PC-9 (cell line): ENCODE measurements at regions not wholly inside any gene's neighbourhood (a gene's known extent, or its start where the extent isn't known, plus 50 kb on each side); places are given as distances from the start of the nearest gene placed in this dataset.

Experiments used
- BruUV-seq: library from RNA; stranded (reverse); fragments of 400-500 nt; replicated peaks from 2 replicates; lab custom pipeline; 2021; lab: Mats Ljungman, UMichigan
- CTCF ChIA-PET: fragments of 300-600 bp; sonication (Branson Sonifier 250); formaldehyde crosslinking; loops from one replicate; lab custom pipeline; 2022; ENCODE audit warnings: antibody characterized with exemption; lab: Charles Lee
- POLR2A ChIA-PET: fragments of 300-600 bp; sonication (Branson Sonifier 250); formaldehyde crosslinking; loops from one replicate; lab custom pipeline; 2022; ENCODE audit warnings: antibody characterized with exemption; ENCODE audit not compliant: unreplicated experiment; lab: Charles Lee
- DNase-seq, 2 experiments: peaks; one replicate each; pipeline versions ENCODE4 v3.0.0 to v3.0.0-alpha.2; 2015 to 2022; ENCODE audit warnings: mixed read lengths in 1 of 2
- H2AFZ ChIP-seq: fragments of 200-600 bp; sonication (generic); 2 replicates; pipeline ENCODE4 v1.8.1; 2017; ENCODE audit warnings: antibody characterized with exemption
- H3F3A ChIP-seq: fragments of 200-600 bp; sonication (generic); 2 replicates; pipeline ENCODE4 v1.8.1; 2017; ENCODE audit warnings: antibody characterized with exemption, mild to moderate bottlenecking, low read depth; ENCODE audit not compliant: insufficient read depth
- H3K27ac ChIP-seq: fragments of 200-600 bp; sonication (generic); 2 replicates; pipeline ENCODE4 v1.6.1; 2016; ENCODE audit warnings: mixed run types
- H3K27me3 ChIP-seq: fragments of 200-600 bp; sonication (generic); 2 replicates; pipeline ENCODE4 v1.6.1; 2016; ENCODE audit warnings: low read depth, mixed run types; ENCODE audit not compliant: insufficient read depth
- H3K36me3 ChIP-seq: fragments of 200-600 bp; sonication (generic); 2 replicates; pipeline ENCODE4 v1.6.1; 2016; ENCODE audit warnings: low read depth, mixed run types
- H3K4me1 ChIP-seq: fragments of 200-600 bp; sonication (generic); replicated peaks from 2 replicates; pipeline ENCODE4 v1.6.1; 2016; ENCODE audit warnings: mixed run types; ENCODE audit not compliant: insufficient read depth
- H3K4me2 ChIP-seq: fragments of 200-600 bp; sonication (generic); 2 replicates; pipeline ENCODE4 v1.6.1; 2017; ENCODE audit warnings: mixed run types
- H3K4me3 ChIP-seq: fragments of 200-600 bp; sonication (generic); 2 replicates; pipeline ENCODE4 v1.6.1; 2016; ENCODE audit warnings: mixed run types
- H3K79me2 ChIP-seq: fragments of 200-600 bp; sonication (generic); 2 replicates; pipeline ENCODE4 v1.6.1; 2017; ENCODE audit warnings: low read depth, mixed run types
- H3K9me2 ChIP-seq: fragments of 200-600 bp; sonication (generic); 2 replicates; pipeline ENCODE4 v1.8.1; 2017; ENCODE audit warnings: mild to moderate bottlenecking; ENCODE audit not compliant: insufficient read depth
- H3K9me3 ChIP-seq: fragments of 200-600 bp; sonication (generic); 2 replicates; pipeline ENCODE4 v1.8.1; 2016; ENCODE audit warnings: low read depth; ENCODE audit not compliant: insufficient read depth
- H4K20me1 ChIP-seq: fragments of 200-600 bp; sonication (generic); 2 replicates; pipeline ENCODE4 v1.8.1; 2017; ENCODE audit not compliant: insufficient read depth
- EZH2 ChIP-seq: fragments of 200-600 bp; sonication (generic); IDR thresholded peaks from 2 replicates; pipeline ENCODE4 v1.8.0; 2017; ENCODE audit warnings: antibody characterized with exemption, low read depth
- intact Hi-C: fragments of 100-400 bp; cut with micrococcal nuclease; formaldehyde crosslinking; loops from one replicate; pipeline ENCODE4 v1.10.0; 2022; ENCODE audit not compliant: unreplicated experiment
- TF ChIP-seq, protein P1 (sequence below): fragments of 200-600 bp; sonication (generic); conservative IDR thresholded peaks from 2 replicates; pipeline ENCODE4 v1.6.1; 2017; ENCODE audit warnings: mixed run types, antibody characterized with exemption, mild to moderate bottlenecking, moderate library complexity

DNA sequence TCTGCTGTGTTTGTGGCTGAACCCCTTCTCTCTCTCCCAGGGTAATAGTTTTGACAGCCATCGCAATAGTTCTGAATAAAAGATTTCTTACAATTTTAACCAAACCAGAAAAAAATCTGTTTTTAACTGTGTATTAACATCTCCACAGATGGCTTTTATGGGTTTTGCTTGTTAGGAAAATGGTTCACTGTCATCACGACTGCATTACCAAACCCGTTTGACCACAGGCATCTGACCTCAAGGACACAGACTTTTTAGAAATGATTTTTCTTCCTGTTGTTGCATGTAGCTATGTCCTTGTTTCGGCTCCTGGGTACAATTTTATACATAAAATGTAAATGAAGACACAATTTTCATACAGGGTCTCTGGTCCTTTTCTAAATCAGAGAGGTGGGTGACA lies 316.1 kb downstream of the IRX1 start:
- Histone ChIP-seq H3K4me3 (no peak overlapping the region), H4K20me1 (no peaks in the 10 kb centered on the region), H3K27ac (no peak overlapping the region), H3K36me3 (no peaks in the 10 kb centered on the region), H3K27me3 (peaks cover 22% of the 10 kb centered on the region; the same call in 1 of the 2 replicates), H2AFZ (no peak overlapping the region), H3K79me2 (no peaks in the 10 kb centered on the region), H3K4me1 (no peaks in the 10 kb centered on the region), H3F3A (no peaks in the 10 kb centered on the region), H3K9me3 (no peaks in the 10 kb centered on the region), H3K4me2 (no peak overlapping the region), H3K9me2 (no peaks in the 10 kb centered on the region)
- CTCF ChIA-PET, result no interaction called here
- intact Hi-C loops, result no loop called here
- BruUV-seq, result no TSS peak
- TF ChIP-seq EZH2, result no peak
- TF ChIP-seq, protein P1, sequence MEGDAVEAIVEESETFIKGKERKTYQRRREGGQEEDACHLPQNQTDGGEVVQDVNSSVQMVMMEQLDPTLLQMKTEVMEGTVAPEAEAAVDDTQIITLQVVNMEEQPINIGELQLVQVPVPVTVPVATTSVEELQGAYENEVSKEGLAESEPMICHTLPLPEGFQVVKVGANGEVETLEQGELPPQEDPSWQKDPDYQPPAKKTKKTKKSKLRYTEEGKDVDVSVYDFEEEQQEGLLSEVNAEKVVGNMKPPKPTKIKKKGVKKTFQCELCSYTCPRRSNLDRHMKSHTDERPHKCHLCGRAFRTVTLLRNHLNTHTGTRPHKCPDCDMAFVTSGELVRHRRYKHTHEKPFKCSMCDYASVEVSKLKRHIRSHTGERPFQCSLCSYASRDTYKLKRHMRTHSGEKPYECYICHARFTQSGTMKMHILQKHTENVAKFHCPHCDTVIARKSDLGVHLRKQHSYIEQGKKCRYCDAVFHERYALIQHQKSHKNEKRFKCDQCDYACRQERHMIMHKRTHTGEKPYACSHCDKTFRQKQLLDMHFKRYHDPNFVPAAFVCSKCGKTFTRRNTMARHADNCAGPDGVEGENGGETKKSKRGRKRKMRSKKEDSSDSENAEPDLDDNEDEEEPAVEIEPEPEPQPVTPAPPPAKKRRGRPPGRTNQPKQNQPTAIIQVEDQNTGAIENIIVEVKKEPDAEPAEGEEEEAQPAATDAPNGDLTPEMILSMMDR, result no peak
- POLR2A ChIA-PET, result no interaction called here
- DNase-seq, result no peak

- CTCF ChIA-PET, result no interaction called here
- BruUV-seq, result no TSS peak
Observed at GRCh38 chr5:3912790-3913189, 317.2 kb downstream of the IRX1 start.

GRCh38 chr5:3913279-3913678 lies 317.6 kb downstream of the IRX1 start:
- Histone ChIP-seq H3K9me2 (no peaks in the 10 kb centered on the region), H3F3A (no peaks in the 10 kb centered on the region), H4K20me1 (no peaks in the 10 kb centered on the region), H3K27me3 (peaks cover 16% of the 10 kb centered on the region; the same call in 1 of the 2 replicates), H3K79me2 (no peaks in the 10 kb centered on the region), H3K27ac (no peak overlapping the region), H3K36me3 (no peaks in the 10 kb centered on the region), H3K4me2 (no peak overlapping the region), H3K4me3 (no peak overlapping the region), H2AFZ (no peak overlapping the region), H3K4me1 (no peaks in the 10 kb centered on the region), H3K9me3 (no peaks in the 10 kb centered on the region)
- intact Hi-C loops, result no loop called here
- ChIA-PET CTCF (no interaction called here), POLR2A (no interaction called here)
- BruUV-seq, result no TSS peak
- no peak for DNase-seq
- TF ChIP-seq EZH2, result no peak

More at GRCh38 chr5:3912790-3913189, 317.2 kb downstream of the IRX1 start:
- H3K9me3 ChIP-seq, result no peaks in the 10 kb centered on the region
- no peak for DNase-seq
- H3K4me2 ChIP-seq, result no peak overlapping the region
- no peaks in the 10 kb centered on the region for H3F3A ChIP-seq
- intact Hi-C loops, result no loop called here
- no peaks in the 10 kb centered on the region for H4K20me1 ChIP-seq
- no peaks in the 10 kb centered on the region for H3K79me2 ChIP-seq
- H3K4me3 ChIP-seq, result no peak overlapping the region
- POLR2A ChIA-PET, result no interaction called here
- no peaks in the 10 kb centered on the region for H3K9me2 ChIP-seq
- no peak for TF ChIP-seq EZH2
- TF ChIP-seq, protein P1, result no peak
- H3K4me1 ChIP-seq, result no peaks in the 10 kb centered on the region
- no peak overlapping the region for H3K27ac ChIP-seq
- no peaks in the 10 kb centered on the region for H3K36me3 ChIP-seq
- H3K27me3 ChIP-seq, result peaks cover 16% of the 10 kb centered on the region; the same call in 1 of the 2 replicates
- H2AFZ ChIP-seq, result no peak overlapping the region

DNA sequence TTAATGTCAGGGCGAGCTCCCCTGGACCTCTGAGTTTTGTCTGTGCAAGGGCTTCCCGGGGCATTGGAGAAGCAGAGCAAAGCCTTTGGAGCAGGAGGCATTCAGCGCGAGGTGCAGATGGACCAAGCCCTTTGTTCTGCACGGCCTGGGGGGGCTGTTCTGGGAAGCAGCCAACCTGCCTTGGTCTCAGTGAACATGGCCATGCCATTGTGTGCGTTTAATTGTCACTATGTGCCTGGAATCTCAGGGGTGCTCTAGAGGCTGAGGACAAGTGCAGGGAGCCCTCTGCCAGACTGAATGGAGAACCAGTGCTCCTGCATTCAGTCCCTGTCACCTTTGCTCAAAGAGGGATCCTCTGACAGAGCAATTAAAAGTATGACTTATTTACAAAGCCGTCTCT lies 329.4 kb downstream of the IRX1 start:
- no peak for TF ChIP-seq EZH2
- TF ChIP-seq, protein P1, result no peak
- Histone ChIP-seq H3K79me2 (no peaks in the 10 kb centered on the region), H3K4me2 (no peak overlapping the region), H4K20me1 (no peaks in the 10 kb centered on the region), H3K9me3 (no peaks in the 10 kb centered on the region), H3K27ac (no peak overlapping the region), H3K9me2 (no peaks in the 10 kb centered on the region), H3K4me1 (no peaks in the 10 kb centered on the region), H3F3A (no peaks in the 10 kb centered on the region), H3K36me3 (no peaks in the 10 kb centered on the region), H2AFZ (no peak overlapping the region), H3K27me3 (peaks cover 36% of the 10 kb centered on the region), H3K4me3 (no peak overlapping the region)
- no peak for DNase-seq
- ChIA-PET POLR2A (no interaction called here), CTCF (no interaction called here)
- intact Hi-C loops, result no loop called here
- BruUV-seq, result no TSS peak
